Spleen (tissue), 7 donors: ENCODE measurements at regions not wholly inside any gene's neighbourhood (a gene's known extent, or its start where the extent isn't known, plus 50 kb on each side); places are given as distances from the start of the nearest gene placed in this dataset.

Experiments
- CTCF ChIP-seq, 11 experiments: fragments of 200-600 bp in 7 of 11; fragments of 450-650 bp in 4 of 11; sonication (generic) in 4 of 11; IDR thresholded peaks in 8 of 11; conservative IDR thresholded peaks in 3 of 11; 1 replicate in 7 of 11; 2 replicates in 4 of 11; pipeline versions ENCODE4 v1.4.0 to v1.8.0; 2016 to 2021; ENCODE audit warnings: antibody characterized with exemption in 11 of 11, inconsistent platforms in 4 of 11, mild to moderate bottlenecking in 1 of 11
- POLR2A ChIP-seq, 3 donors: fragments of 450-650 bp; IDR thresholded peaks; one replicate each; pipeline ENCODE4 v1.5.1; 2017; ENCODE audit warnings: antibody characterized with exemption in 3 of 3, mild to moderate bottlenecking in 1 of 3
- POLR2AphosphoS5 ChIP-seq, 3 donors: sonication (generic); formaldehyde crosslinking; IDR thresholded peaks; one replicate each; pipeline ENCODE4 v1.5.1; 2017; ENCODE audit warnings: antibody characterized with exemption in 3 of 3
- donor health status: DM: no; HTN: no; CAD: no; lungs with moderate emphysema.
- donor health status: DM: no; HTN: no; CAD: no.
- donor health status: DM: no; HTN: no; CAD: no.

- TF ChIP-seq CTCF (IDR thresholded peaks at IDR 0.05 in 8 of 11, conservative IDR thresholded peaks at IDR 0.05 in 3 of 11) (no peak), POLR2AphosphoS5 (IDR thresholded peaks at IDR 0.05) (no peak), POLR2A (IDR thresholded peaks at IDR 0.05) (no peak)
Observed at GRCh38 chr19:30634996-30635975, 263.1 kb downstream of the ZNF536 start.
